MV-4-11 (cell line): ENCODE measurements at regions not wholly inside any gene's neighbourhood (a gene's known extent, or its start where the extent isn't known, plus 50 kb on each side); places are given as distances from the start of the nearest gene placed in this dataset.

ENCODE experiments used
- DNase-seq: peaks from one replicate; lab custom pipeline; 2025; lab: John Stamatoyannopoulos, UW

- no peak for DNase-seq
Measured at GRCh38 chr14:87725318-87725717, 267.7 kb downstream of the GALC start.

- DNase-seq: peak; percentile 22
Measured at GRCh38 chr14:87712396-87713090, 280.4 kb downstream of the GALC start.

- DNase-seq: no peak
Measured at GRCh38 chr14:87705439-87705896, 287.5 kb downstream of the GALC start.

- DNase-seq: peak; percentile 77
Measured at GRCh38 chr14:87698481-87698880, 294.5 kb downstream of the GALC start.

- DNase-seq: no peak
Measured at GRCh38 chr14:87696485-87696884, 296.5 kb downstream of the GALC start.

GRCh38 chr14:87691042-87691881, 301.7 kb downstream of the GALC start:
- no peak for DNase-seq

- DNase-seq: no peak
Measured at GRCh38 chr14:87690076-87690613, 302.8 kb downstream of the GALC start.

DNA sequence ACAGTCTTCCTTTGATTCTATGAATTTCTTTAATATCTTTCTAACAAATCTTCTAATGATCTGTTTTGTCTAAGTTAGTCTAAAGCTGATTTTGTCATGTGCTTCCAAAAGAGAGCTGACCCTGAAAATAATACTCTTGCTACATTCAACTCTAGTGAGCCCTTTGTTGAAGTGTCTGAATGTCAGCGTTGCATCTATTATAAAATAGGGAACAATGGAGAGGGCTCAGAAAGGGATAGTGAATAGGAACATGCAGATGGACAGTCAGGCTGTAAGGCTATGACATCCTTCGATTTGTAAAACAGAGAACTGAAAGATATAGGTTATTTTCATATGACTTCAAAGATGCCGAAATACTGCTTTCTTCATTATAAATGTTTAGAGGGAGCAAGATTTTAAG, 304.5 kb downstream of the GALC start:
- no peak for DNase-seq

DNA sequence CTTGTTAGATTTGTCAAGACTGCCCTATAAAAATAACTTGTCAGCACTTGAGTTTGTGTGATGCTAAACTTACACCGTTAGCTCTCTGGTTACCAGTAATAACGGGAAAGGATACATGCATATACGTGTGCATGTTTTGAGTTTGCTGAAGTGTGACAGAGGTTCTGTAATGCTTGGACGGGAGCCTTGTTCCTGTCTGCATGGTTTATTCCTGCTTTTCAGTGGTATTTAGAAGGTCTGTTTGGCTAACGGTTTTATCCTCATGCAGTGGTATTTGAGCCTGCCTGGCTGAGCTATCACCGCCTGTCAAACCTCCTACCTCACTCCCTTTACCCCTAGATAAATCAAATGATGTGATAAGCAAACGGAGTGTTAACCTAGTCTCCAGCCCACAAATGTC, 305.6 kb downstream of the GALC start:
- DNase-seq: no peak

- DNase-seq: no peak
Measured at GRCh38 chr14:87686746-87687145, 306.2 kb downstream of the GALC start.

GRCh38 chr14:87679866-87680265, 313.1 kb downstream of the GALC start:
- no peak for DNase-seq

DNA sequence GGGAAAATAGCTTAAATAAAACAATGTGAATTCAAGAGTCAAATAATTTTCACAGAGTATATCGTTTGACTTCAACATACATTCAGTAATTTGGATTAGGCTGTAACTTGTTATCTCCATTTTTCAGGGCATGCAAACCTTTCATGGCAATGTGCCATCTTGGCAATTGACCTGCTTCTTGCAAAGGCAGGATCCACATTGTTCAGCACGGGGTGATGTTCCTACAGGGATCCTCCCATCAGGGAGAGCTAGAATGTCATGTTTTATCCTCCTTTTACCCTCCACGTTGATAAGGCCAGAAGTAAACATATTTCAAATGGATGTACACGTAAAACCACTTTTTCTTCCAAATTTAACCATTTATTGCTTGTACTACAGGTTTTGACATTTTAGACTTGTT, 314.4 kb downstream of the GALC start:
- DNase-seq: no peak

- DNase-seq: no peak
Measured at GRCh38 chr14:87676814-87677437, 316.1 kb downstream of the GALC start.

DNA sequence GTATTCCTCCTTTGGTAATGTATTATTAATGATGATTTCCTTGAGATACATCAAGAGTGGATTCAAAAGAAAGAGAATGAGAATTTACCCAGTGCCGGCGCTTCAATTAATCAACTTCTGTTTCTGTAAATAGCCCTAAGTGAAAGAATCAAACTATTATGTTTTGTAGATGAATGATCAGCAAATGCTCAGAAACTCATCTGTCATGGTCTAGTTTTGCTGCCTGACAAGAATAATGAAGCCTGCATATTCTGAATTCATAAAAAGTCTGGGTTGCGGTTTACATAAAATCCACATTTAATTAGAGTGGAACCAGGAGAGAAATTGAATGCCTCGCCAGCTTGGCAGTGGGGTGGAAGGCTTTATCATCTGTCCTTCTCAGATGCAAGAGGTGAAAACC, 325.3 kb downstream of the GALC start:
- DNase-seq: no peak

DNA sequence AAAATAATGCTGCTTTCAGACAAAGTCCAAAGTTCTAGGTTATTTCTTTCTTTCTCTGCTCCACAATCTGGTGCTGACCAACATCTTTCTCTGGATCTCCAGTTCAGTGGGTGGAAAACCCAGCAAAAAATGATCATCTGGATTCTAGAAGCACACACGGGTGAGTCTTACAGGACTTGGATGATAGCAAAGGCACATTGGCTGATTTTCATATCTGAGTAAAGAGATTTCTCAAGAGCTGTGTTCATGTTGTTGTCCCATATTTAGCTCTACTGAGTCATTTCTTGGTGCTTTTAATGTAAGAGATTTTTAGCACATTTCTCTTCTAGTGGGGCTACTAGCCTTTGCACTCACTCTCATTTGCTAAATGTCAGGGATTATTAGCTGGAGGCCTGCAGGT, 336.7 kb downstream of the GALC start:
- DNase-seq: no peak

DNA sequence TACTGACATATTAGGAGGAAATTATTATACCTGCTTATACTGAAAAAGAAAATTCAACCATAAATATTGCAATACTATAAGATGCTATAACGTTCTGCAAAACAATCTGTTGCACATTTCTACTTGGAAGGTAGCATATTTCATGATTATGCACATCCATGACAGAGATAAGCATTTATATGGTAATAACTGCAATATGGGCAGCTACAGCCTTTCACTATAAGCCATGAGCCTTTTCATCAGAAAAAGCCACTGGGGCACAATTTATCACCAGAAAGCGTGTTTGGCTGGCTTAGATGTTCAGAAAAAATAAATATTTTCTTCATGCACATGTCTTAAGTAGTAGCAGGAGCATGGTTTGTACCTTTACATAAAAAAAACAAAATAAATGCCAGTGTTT, 340.7 kb downstream of the GALC start:
- DNase-seq: no peak

DNA sequence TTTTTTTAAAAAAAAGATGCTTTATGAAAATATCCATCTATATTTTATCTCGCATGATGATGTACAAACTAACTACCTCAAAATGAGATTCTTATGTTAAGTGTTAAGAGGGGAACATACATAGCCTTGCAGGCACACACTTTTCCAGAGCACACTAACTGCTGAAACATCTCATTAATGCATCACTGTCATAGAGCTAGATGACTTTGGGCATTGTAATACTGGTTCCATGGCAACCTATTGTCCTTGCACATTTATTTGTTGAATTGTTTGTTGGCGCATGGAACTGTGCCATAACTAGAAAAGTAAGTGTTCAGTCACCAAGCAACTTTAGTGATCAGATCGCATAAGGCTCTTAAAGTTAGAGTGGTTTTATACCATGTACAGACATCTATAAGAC, 348.3 kb downstream of the GALC start:
- no peak for DNase-seq

- no peak for DNase-seq
Measured at GRCh38 chr14:87643005-87643404, 350.0 kb downstream of the GALC start.

- DNase-seq: no peak
Measured at GRCh38 chr14:87640553-87640952, 352.4 kb downstream of the GALC start.

DNA sequence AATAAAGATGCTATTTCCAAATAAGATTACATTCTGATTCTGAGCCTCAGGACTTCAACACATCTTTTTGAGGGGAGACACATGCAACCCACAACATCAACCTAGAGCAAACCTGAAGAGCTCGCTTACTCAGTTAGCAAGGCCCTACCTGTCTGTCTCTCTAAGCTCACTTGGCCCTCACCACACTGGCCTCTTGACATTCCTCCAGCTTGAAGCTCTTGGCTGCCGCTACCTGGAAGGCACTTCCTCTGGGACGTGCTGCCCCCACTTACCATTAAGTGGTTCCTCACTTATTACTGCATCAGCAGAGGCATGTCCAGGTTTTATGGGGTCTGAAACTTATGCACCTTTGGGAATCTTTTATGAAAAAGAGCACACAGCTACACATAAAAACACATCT, 354.8 kb downstream of the GALC start:
- no peak for DNase-seq

- no peak for DNase-seq
Measured at GRCh38 chr14:87635442-87635841, 357.5 kb downstream of the GALC start.

DNA sequence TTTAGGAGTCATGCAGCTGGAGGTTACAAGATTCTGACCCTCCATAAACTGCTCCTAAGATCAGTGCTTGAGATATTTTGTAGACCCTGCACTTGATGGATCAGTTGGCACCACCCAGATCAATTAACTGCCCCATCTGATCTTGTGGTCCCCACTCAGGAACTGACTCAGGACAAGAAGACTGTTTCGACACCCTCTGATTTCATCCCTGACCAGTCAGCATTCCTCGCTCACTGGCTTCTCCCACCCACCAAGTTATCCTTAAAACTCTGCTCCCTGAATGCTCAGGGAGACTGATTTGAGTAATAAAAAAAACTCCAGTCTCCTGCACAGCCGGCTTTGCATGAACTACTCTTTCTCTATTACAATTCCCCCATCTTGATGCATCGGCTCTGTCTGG, 360.2 kb downstream of the GALC start:
- DNase-seq: peak; percentile 30

DNA sequence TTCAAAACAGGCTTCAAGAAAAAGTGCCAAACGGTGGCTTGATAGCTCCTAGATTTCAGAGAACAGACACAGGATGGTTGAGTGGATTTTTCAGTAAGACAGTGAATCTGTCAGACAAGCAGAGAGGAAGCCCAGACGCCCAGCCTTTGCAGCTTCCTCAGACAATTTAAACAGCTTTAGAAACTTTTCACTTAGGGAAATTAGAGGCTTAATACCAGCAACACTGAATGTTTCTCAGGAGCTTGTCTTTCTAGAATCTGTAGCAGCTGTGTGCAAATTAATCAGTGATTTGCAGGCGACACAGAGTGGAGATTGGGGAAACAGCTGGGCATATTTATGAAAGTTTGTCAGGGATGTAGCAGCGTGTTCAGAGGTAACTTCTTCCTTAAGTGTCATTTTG, 362.1 kb downstream of the GALC start:
- DNase-seq: peak; percentile 24
